ENCODE measurements at regions not wholly inside any gene's neighbourhood (a gene's known extent, or its start where the extent isn't known, plus 50 kb on each side); places are given as distances from the start of the nearest gene placed in this dataset.
"Not testable (repeated sequence)": the region's sequence is repeated elsewhere in the genome, so short reads cannot be mapped to it uniquely, and the experiment has no call there.

DNA sequence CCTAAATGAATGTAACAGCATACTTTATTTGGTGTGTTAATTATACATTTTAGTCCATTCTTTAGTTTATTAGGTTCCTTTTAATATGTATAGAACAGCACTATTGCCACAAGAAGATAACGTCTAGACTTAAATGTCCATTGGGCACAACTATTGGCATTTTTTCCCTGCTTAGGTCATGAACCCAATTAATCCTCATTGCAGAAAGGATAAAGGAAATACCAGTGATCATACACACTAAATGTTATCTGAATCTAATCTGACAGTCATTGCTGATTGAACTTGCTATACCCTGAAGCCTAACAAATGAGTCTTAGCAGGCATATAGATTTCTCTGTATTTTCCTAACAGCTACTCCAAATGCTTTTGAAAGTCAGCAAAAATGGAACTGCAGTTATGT lies 2250.0 kb upstream of the AGA start:
- DNase-seq (ENCODE audit: low read depth), result peak; percentile 63

- peak; percentile 88 for DNase-seq (ENCODE audit: low read depth)
These were observed 2252.9 kb upstream of the AGA start for GRCh38 chr4:179695175-179695574.

DNA sequence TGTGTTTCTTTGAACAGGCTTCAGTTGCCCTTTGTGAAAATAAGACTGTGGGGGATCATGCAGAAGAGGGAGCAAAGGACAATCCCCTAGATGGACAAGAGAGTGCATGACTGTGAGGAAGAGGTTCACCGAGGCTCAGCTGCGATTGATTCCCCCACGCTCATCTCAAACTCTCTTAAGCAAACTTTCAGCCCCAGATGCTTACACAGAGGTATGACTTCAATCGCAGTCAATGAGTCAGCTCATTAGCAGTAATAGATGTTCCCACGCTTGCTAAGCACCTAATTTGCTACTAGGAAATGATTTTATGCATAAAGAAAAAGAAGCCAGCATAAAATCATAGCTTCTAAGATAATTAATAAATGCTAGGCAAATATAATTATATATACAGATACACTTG lies 2256.1 kb upstream of the AGA start:
- peak; percentile 25 for DNase-seq (ENCODE audit: low read depth)

- no peak for DNase-seq (ENCODE audit: low read depth)
These were observed 2267.9 kb upstream of the AGA start for GRCh38 chr4:179709961-179710624.

GRCh38 chr4:179719766-179720450 lies 2277.7 kb upstream of the AGA start:
- DNase-seq (ENCODE audit: low read depth), result no peak

GRCh38 chr4:179726491-179726890 lies 2284.3 kb upstream of the AGA start:
- not testable (repeated sequence) for DNase-seq (ENCODE audit: low read depth)

DNA sequence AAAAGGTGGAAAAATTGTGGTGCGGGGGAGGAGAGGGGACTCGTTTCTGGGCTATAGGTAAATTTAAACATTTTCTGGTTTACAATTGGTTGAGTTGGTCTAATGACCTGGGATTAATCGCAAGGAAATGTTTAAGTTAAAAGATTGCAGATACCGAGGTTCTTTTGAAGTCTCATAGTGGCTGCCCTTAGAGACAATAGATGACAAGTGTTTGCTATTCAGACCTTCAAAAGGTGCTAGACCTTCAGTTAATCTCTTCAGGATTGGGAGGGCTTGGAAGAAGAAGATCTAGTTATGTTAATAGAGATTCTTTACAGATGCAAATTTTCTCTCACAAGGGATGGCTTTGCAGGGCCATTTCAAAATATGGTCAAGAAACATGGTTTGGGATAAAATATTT lies 2286.1 kb upstream of the AGA start:
- no peak for DNase-seq (ENCODE audit: low read depth)

GRCh38 chr4:179736820-179737219 lies 2294.6 kb upstream of the AGA start:
- not testable (repeated sequence) for DNase-seq (ENCODE audit: low read depth)

GRCh38 chr4:179738822-179739221 lies 2296.6 kb upstream of the AGA start:
- no peak for DNase-seq (ENCODE audit: low read depth)

DNA sequence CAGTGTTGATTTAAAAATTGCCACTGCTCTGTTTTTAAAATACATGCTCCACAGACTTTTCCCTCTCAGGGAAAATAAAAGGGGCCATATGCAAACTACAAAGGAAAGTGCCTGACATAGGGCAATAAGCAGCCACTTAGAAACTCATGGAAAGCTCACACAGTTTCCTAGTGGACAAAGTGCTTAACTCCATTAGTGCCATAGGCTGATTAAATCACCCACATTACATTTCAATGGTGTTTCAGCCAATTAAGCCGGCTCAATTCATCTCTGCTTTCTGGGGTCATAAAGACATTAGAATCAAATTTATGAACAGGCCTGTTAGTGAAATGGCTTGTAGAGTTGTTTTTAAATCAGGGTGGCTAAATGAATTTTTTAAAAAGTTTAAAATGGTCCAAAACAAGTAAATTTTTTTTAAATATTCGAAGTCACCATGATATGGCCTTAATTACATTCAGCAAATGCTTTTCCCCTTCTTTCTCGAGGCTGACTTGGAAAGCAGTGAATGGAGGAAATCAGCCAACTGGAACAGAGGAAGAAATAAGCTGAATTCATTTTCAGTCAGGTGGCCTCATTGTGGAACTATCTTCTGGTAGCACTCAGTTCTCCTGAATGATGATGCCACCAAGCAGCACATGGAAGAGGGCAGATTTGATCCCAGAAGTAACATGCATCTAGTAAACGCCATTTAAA lies 2305.1 kb upstream of the AGA start:
- DNase-seq (ENCODE audit: low read depth), result no peak

GRCh38 chr4:179748837-179749236 lies 2306.6 kb upstream of the AGA start:
- no peak for DNase-seq (ENCODE audit: low read depth)

DNA sequence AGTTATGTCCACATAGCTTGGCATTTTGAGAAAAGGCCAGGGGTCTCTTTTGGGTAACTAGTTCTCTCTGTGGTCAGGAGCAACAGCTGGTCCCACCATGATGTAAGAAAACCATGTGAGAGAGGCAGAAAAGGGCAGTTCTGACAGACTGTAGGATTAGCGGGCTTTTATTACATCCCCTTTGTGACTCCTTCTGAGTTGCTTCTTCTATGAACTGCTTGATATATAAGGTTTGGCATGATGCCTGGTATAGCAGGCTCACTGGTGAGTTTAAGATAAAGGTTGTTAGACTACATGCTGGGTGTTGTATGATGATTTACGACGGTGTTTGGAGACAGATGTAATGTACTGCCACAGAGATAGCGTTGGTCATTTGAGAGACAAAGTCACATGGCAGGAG lies 2308.1 kb upstream of the AGA start:
- DNase-seq (ENCODE audit: low read depth), result no peak

- no peak for DNase-seq (ENCODE audit: low read depth)
These were observed 2309.4 kb upstream of the AGA start for GRCh38 chr4:179751669-179752068.

DNA sequence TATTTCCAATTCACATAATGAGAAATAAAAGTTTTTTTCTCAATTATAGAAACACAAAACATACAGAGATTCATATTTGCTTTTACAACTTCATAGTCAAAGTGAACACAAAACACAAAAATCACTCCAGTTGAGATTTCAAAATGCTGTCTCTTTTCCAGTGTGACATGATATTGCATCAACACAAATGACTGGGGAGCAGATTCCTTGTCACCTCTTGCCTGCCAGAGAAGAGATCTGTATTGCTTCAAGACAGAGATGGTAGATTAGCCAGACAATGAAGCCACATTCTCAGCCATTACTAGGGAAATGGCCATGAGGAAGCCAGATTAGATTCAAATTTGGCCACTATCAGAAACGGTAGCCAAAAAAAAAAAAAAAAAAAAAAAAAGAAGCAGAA lies 2313.1 kb upstream of the AGA start:
- DNase-seq (ENCODE audit: low read depth), result no peak

DNA sequence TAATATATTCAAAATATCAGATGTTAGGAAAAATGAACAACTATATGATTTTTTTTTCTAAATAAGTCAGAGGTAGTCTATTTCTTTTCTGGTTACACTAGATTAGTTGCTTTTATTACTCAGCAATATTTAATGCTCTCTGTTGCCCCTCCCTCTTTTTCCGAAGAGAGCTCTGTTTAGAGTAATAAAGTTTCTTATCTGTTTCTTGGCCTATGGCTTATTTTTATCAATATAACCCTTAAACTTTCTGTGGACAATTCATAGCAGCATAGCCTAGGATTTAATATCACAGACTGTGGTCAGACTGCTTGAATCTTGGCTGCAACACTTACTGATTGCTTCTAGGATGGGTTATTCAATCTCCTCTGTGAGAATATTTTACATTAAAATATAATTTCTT lies 2315.4 kb upstream of the AGA start:
- no peak for DNase-seq (ENCODE audit: low read depth)

DNA sequence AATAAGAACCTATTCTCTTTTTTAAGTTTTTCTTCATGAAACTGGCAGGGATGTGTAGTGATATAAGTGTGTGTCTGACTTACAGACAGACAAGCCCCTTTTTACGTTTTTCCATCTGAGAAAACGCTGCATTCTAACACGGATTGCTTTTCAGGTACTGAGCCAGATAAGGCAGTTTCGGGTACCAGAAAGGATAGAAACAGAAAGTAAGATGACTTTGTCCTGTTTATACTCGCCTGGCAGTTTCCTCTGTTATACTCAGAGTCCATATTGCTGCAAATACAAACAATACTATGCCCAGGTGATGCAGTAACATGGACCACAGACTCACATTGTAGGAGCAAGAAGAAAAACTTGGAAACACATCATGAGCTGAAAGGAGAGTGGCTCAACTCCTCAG lies 2320.6 kb upstream of the AGA start:
- no peak for DNase-seq (ENCODE audit: low read depth)

DNA sequence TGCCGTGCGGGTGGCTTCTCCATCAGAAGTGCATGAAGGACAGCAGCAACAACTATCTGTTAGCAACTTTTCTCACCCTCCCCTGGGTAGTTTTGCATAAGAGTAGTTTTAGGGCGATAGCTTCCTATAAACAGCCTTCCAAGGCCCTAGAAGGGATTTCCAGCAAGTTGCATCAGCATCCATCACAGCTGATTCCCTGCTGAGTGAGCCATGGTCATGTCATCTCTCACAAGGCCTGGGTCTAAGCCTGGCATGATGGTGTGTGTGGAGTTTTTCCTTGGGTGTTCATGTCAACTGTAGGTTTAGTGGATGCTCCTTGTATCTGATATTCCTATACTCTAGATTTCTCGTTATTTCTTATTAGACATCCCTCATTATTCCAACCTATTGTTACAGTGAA lies 2324.7 kb upstream of the AGA start:
- no peak for DNase-seq (ENCODE audit: low read depth)

GRCh38 chr4:179768996-179769395 lies 2326.8 kb upstream of the AGA start:
- peak; percentile 58 for DNase-seq (ENCODE audit: low read depth)

DNA sequence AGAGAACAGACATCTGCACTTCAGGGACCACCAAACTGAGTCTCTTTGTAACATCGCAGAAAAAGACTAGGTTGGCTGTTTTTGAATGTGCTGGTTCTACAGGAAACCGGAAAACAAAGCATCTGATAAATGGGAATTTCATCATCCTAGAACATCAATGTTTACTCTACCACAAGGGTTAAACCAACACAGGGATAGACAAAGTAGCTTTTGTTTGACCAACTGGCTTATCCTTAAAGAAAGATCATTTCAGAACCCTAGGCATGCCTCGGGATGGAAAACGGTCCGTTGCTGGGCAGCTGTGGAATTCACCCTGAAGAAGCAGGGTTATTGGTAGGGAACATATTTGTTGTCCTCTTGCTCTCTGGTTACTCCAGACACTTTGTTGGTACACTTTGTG lies 2355.5 kb upstream of the AGA start:
- DNase-seq (ENCODE audit: low read depth), result no peak

GRCh38 chr4:179803857-179804256 lies 2361.6 kb upstream of the AGA start:
- DNase-seq (ENCODE audit: low read depth), result peak; percentile 32

DNA sequence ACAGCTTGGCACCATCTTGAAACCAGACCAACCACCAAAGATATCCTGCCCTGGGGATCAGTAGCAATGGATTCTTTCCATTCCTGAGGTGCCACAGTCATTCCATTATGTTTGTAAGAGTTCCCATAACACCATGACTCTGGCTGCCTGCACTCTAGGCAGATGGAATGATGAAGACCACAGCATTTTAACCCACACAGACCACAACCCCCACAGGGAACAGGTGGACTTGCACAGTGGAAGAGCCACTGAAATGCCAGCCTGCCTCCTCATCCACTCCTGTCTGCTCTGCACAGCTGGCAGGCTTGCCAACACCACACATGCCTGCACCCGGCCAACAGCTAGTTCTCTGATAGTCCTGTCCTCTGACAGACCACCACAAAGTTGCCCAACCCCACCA lies 2362.2 kb upstream of the AGA start:
- no peak for DNase-seq (ENCODE audit: low read depth)

DNA sequence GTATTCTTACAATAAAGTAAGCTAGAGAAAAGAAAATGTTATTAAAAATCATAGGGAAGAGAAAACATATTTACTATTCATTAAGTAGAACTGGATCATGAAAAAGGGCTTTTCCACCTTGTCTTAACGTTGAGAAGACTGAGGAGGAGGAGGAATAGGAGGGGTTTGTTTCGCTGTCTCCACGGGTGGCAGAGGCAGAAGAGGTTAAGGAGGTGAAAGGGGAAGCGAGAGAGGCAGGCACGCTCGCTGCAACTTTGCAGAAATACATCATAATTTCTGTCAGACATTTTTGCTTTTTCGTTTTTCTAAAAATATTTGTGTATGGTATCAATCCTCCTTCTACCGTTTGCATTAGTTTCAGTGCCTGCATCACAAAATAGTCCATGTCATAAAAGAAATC lies 2375.1 kb upstream of the AGA start:
- DNase-seq (ENCODE audit: low read depth), result no peak

GRCh38 chr4:179823342-179823741 lies 2381.1 kb upstream of the AGA start:
- no peak for DNase-seq (ENCODE audit: low read depth)

Measured in ELR (cell line).